Neural cell (in vitro differentiated cells): ENCODE measurements at regions not wholly inside any gene's neighbourhood (a gene's known extent, or its start where the extent isn't known, plus 50 kb on each side); places are given as distances from the start of the nearest gene placed in this dataset.

Experiments
- H2AFZ ChIP-seq: fragments of 200-600, 300-800 bp; sonication (generic), shearing (Covaris generic); 2 replicates; pipeline ENCODE4 v1.6.0; 2014; ENCODE audit warnings: low read depth, mild to moderate bottlenecking, antibody characterized with exemption, low read length, moderate library complexity
- H3F3A ChIP-seq: fragments of 200-600 bp; shearing (Covaris generic); 2 replicates; pipeline ENCODE4 v1.6.1; 2016; ENCODE audit warnings: mild to moderate bottlenecking, moderate library complexity, mixed read lengths, antibody characterized with exemption, low read length; ENCODE audit not compliant: insufficient read depth, poor library complexity, severe bottlenecking
- H3K27ac ChIP-seq: fragments of 200-600, 300-800 bp; sonication (generic), shearing (Covaris generic); 2 replicates; pipeline ENCODE4 v1.5.1; 2014; ENCODE audit warnings: mild to moderate bottlenecking, low read length, moderate library complexity
- H3K27me3 ChIP-seq: fragments of 300-800, 200-600 bp; sonication (generic), shearing (Covaris generic); 2 replicates; pipeline ENCODE4 v1.6.0; 2014; ENCODE audit warnings: mild to moderate bottlenecking, low read depth, low read length, moderate library complexity; ENCODE audit not compliant: insufficient read depth
- H3K36me3 ChIP-seq: fragments of 300-800, 200-600 bp; sonication (generic), shearing (Covaris generic); 2 replicates; pipeline ENCODE4 v1.5.1; 2014; ENCODE audit warnings: mild to moderate bottlenecking, antibody characterized with exemption, low read length, moderate library complexity; ENCODE audit not compliant: insufficient read depth
- H3K4me2 ChIP-seq: fragments of 300-800, 200-600 bp; sonication (generic), shearing (Covaris generic); 2 replicates; pipeline ENCODE4 v1.6.0; 2014; ENCODE audit warnings: mild to moderate bottlenecking, low read length
- H3K4me3 ChIP-seq: fragments of 300-800, 200-600 bp; sonication (generic), shearing (Covaris generic); 2 replicates; pipeline ENCODE4 v1.5.1; 2014; ENCODE audit warnings: mild to moderate bottlenecking, low read length, moderate library complexity
- H3K79me2 ChIP-seq: fragments of 200-600 bp; shearing (Covaris generic); replicated peaks from 2 replicates; pipeline ENCODE4 v1.6.0; 2014; ENCODE audit warnings: mild to moderate bottlenecking, low read length, moderate library complexity; ENCODE audit not compliant: insufficient read depth
- H3K9ac ChIP-seq: fragments of 300-800, 200-600 bp; sonication (generic), shearing (Covaris generic); 2 replicates; pipeline ENCODE4 v1.6.1; 2016; ENCODE audit warnings: mild to moderate bottlenecking, low read length, mixed read lengths
- H3K9me2 ChIP-seq: fragments of 200-600 bp; shearing (Covaris generic); 2 replicates; pipeline ENCODE4 v1.6.1; 2016; ENCODE audit warnings: mild to moderate bottlenecking, low read length, mixed read lengths; ENCODE audit not compliant: insufficient read depth
- H3K9me3 ChIP-seq: fragments of 200-600, 300-800 bp; sonication (generic), shearing (Covaris generic); 2 replicates; pipeline ENCODE4 v1.6.1; 2016; ENCODE audit warnings: mild to moderate bottlenecking, mixed run types, low read length, moderate library complexity, mixed read lengths
- H4K20me1 ChIP-seq: fragments of 200-600 bp; shearing (Covaris generic); 2 replicates; pipeline ENCODE4 v1.6.1; 2016; ENCODE audit warnings: mild to moderate bottlenecking, mixed run types; ENCODE audit not compliant: insufficient read depth
- CTCF ChIP-seq: fragments of 450-650 bp; IDR thresholded peaks from 2 replicates; pipeline ENCODE4 v1.5.1; 2014; ENCODE audit warnings: antibody characterized with exemption, mild to moderate bottlenecking, moderate library complexity; ENCODE audit not compliant: poor library complexity, severe bottlenecking
- EP300 ChIP-seq: fragments of 450-650 bp; conservative IDR thresholded peaks from 2 replicates; pipeline ENCODE4 v1.6.1; 2014; ENCODE audit warnings: antibody characterized with exemption, mild to moderate bottlenecking, moderate library complexity; ENCODE audit not compliant: poor library complexity, severe bottlenecking
- EZH2 ChIP-seq: fragments of 200-600, 300-800 bp; shearing (Covaris generic), sonication (generic); IDR thresholded peaks from 2 replicates; pipeline ENCODE4 v1.6.1; 2014; ENCODE audit warnings: antibody characterized with exemption, low read length, borderline replicate concordance, mild to moderate bottlenecking; ENCODE audit not compliant: insufficient read depth, poor library complexity, severe bottlenecking
- MXI1 ChIP-seq: fragments of 450-650 bp; conservative IDR thresholded peaks from 2 replicates; pipeline ENCODE4 v1.6.1; 2014; ENCODE audit warnings: antibody characterized with exemption, mild to moderate bottlenecking; ENCODE audit not compliant: poor library complexity, severe bottlenecking
- POLR2AphosphoS5 ChIP-seq: IDR thresholded peaks from 2 replicates; pipeline ENCODE4 v1.6.1; 2012
- RAD21 ChIP-seq: fragments of 450-650 bp; conservative IDR thresholded peaks from 2 replicates; pipeline ENCODE4 v1.6.1; 2014; ENCODE audit warnings: antibody characterized with exemption, mild to moderate bottlenecking, moderate library complexity
- REST ChIP-seq: IDR thresholded peaks from 2 replicates; pipeline ENCODE4 v1.6.1; 2012; ENCODE audit warnings: borderline replicate concordance
- SMC3 ChIP-seq: fragments of 450-650 bp; conservative IDR thresholded peaks from 2 replicates; pipeline ENCODE4 v1.6.1; 2014; ENCODE audit warnings: antibody characterized with exemption, mild to moderate bottlenecking, moderate library complexity; ENCODE audit not compliant: poor library complexity
- TAF1 ChIP-seq: IDR thresholded peaks from 2 replicates; pipeline ENCODE4 v1.6.1; 2012; ENCODE audit warnings: low read depth

- no peak for TF ChIP-seq REST
- TF ChIP-seq CTCF, result no peak
- TF ChIP-seq EZH2, result no peak
- TF ChIP-seq MXI1, result no peak
- no peak for TF ChIP-seq RAD21
- no peak for TF ChIP-seq EP300
- no peak for TF ChIP-seq TAF1
- TF ChIP-seq POLR2AphosphoS5, result no peak
- TF ChIP-seq SMC3, result no peak
- H3K36me3 ChIP-seq, result no peaks in the 10 kb centered on the region
- H2AFZ ChIP-seq, result no peak overlapping the region
- H3K9me3 ChIP-seq, result no peaks in the 10 kb centered on the region
- H3K79me2 ChIP-seq, result no peaks in the 10 kb centered on the region
- no peaks in the 10 kb centered on the region for H3F3A ChIP-seq
- H3K27ac ChIP-seq, result no peak overlapping the region
- H3K9ac ChIP-seq, result no peak overlapping the region
- no peaks in the 10 kb centered on the region for H3K27me3 ChIP-seq
- no peaks in the 10 kb centered on the region for H4K20me1 ChIP-seq
- no peak overlapping the region for H3K4me3 ChIP-seq
- H3K9me2 ChIP-seq, result no peaks in the 10 kb centered on the region
- no peak overlapping the region for H3K4me2 ChIP-seq
These were observed 112.2 kb downstream of the OGFRL1 start for GRCh38 chr6:71400852-71401251.

GRCh38 chr6:71402096-71402495 lies 113.5 kb downstream of the OGFRL1 start:
- Histone ChIP-seq H4K20me1 (no peaks in the 10 kb centered on the region), H3K27me3 (no peaks in the 10 kb centered on the region), H3K9ac (no peak overlapping the region), H3K9me3 (no peaks in the 10 kb centered on the region), H3K4me3 (no peak overlapping the region), H3K27ac (no peak overlapping the region), H3K79me2 (no peaks in the 10 kb centered on the region), H3F3A (no peaks in the 10 kb centered on the region), H3K36me3 (no peaks in the 10 kb centered on the region), H3K9me2 (no peaks in the 10 kb centered on the region), H3K4me2 (no peak overlapping the region), H2AFZ (no peak overlapping the region)
- TF ChIP-seq TAF1 (no peak), REST (no peak), CTCF (no peak), POLR2AphosphoS5 (no peak), RAD21 (no peak), SMC3 (no peak), EP300 (no peak), MXI1 (no peak), EZH2 (no peak)
